ENCODE measurements at regions not wholly inside any gene's neighbourhood (a gene's known extent, or its start where the extent isn't known, plus 50 kb on each side); places are given as distances from the start of the nearest gene placed in this dataset.

DNA sequence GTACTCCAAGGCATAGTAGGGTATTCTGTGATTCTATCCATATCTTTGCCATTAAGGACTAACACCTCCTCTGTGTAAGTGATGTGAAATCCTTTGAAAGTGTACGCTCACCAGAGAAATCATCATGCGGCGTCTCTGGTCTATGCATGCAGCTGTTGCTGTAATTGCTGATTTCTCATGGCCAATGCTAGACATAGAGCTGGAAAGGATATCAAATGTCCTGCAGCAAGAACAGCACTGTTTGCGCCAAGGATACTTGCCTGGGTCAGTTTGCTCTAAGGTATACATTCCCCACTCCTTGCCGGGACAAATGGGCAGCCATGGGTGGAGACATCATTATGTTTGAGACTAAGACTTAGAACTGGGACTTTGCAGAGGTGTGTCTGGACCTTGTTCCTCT, 896.4 kb downstream of the BCL11B start:
- TF ChIP-seq EZH2 (IDR thresholded peaks at IDR 0.05; ENCODE audit: insufficient read depth, poor library complexity, severe bottlenecking) (no peak), EZH2phosphoT487 (IDR thresholded peaks at IDR 0.05; ENCODE audit: insufficient read depth, low read depth) (no peak)

Data from GM23248 (cell line).